ENCODE measurements at regions not wholly inside any gene's neighbourhood (a gene's known extent, or its start where the extent isn't known, plus 50 kb on each side); places are given as distances from the start of the nearest gene placed in this dataset.
A peak's percentile ranks its signal among the peaks of the same experiment; 100 is the strongest.
"Not testable (repeated sequence)": the region's sequence is repeated elsewhere in the genome, so short reads cannot be mapped to it uniquely, and the experiment has no call there.

DNA sequence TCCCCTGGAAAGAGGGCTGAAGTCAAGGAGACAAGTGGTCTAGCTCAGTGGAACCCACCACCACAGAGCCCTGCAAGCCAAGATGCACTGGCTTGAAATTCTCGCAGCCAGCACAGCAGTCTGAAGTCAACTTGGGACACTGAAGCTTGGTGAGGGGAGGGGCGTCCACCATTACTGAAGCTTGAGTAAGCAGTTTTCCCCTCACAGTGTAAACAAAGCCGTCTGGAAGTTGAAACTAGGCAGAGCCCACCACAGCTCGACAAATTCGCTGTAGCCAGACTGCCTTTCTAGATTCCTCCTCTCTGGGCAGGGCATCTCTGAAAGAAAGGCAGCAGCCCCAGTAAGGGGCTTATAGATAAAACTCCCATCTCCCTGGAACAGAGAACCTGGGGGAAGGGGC, 87.3 kb upstream of the KITLG start:
- DNase-seq: not testable (repeated sequence)

DNA sequence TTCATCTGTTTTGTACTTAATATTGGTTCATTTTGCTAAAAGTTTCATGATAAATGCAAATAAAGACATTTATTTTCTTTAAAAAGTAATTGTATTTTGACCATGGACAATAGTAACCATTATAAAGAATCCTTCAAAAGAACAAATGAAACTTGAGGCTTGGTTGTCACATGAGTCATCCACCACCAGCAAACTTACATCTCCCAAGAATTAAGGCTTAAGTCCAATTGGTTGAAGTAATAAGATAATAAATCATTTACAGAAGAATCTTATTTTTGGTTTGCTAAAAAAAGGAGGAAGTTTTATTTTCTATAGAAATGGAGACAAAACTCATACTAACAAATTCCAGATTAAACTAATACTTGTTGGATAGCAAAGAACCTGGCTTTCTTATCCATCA, 84.8 kb upstream of the KITLG start:
- no peak for DNase-seq

- no peak for DNase-seq
Measured at GRCh38 chr12:88662961-88663360, 82.7 kb upstream of the KITLG start.

GRCh38 chr12:88662093-88662492, 81.8 kb upstream of the KITLG start:
- DNase-seq: no peak

GRCh38 chr12:88658009-88658408, 77.7 kb upstream of the KITLG start:
- no peak for DNase-seq

DNA sequence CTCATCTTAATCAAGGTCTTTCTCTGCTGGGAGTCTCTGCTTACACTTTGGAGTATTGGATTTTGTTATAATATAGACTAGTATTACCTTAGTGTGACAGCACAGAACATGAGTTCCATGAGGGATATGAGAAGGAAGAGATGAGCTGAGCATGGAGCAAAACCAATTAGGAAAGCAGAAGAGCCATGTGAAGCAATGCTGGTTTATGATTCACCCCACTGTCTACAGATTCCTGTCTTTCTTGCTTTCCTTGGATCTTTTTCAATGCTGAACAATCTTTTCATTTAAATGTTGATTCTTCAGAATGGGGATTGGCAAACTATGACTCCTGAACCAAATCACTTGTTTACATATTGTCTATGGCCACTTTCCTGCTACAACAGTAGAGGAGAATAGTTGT, 70.4 kb upstream of the KITLG start:
- DNase-seq: no peak

- DNase-seq: no peak
Measured at GRCh38 chr12:88648625-88649024, 68.4 kb upstream of the KITLG start.

GRCh38 chr12:88646824-88647223, 66.6 kb upstream of the KITLG start:
- DNase-seq: no peak

DNA sequence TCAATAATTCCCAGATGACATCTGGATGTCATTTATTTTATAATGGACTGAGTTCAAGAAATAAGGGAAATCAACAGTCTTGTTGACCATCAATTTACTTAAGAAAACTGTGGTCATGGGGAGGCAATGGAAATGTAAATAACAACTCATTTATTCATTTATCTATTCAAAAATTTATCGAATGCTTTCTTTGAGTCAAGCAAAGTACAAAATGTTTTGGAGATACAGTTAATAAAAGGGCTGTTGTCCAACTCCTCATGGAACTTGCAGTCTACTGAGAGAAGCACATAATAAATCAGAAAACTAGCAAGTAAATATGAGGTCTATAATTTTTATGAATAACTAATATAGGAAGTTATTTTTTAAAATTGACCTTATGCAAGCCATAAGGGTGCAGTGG, 65.5 kb upstream of the KITLG start:
- no peak for DNase-seq

DNA sequence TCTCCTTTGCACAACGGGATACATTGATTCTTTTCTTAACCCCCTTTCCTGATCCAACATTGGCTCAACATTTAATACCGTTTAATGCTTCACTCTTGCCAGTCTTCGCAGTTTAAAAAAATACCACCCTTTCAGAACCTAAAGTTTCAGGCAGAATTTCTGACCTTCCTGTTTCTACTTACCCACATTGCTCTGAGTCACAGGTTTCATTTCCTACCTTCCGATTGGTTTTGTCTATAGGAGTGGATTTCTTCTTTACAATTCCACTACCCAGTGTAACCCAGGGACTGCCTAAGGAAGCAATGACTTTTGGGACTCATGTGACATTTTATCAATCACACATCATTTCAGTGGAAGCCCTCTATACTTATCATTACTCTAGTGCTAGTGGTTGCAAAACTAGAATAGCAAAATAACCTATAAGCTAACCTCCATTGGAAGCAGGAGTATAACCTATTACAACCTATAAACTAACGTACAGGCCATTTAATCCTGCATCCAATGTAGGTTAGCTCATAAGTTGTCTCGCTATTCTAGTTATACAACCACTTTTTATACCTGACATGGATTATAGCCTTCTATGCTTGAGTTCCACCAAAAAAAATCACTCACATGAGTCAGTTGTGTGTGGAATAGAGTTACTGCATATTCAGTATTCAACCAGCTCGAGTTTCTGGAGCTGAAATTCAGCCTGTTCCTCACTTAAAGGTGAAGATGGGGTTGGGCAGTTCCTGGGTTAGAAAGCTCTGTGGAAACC, 64.9 kb upstream of the KITLG start:
- no peak for DNase-seq

DNA sequence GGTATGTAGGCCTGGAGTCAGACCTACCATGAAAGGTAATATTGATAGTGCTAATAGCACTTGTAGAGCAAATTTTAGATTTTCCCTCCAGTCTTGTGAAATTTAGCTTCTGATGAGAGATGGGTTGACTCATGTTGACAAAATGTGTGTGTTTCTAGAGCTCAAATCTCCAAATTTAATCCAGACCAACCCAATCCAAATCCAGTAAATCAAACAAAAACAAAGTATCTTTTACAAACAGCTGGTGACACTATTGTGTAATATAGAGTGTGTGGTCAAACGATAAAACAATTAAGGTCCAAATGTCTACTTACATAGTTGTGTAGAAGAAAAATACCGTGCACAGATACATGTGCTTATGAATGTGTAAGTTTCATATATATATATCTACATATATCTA, 63.4 kb upstream of the KITLG start:
- DNase-seq: no peak

DNA sequence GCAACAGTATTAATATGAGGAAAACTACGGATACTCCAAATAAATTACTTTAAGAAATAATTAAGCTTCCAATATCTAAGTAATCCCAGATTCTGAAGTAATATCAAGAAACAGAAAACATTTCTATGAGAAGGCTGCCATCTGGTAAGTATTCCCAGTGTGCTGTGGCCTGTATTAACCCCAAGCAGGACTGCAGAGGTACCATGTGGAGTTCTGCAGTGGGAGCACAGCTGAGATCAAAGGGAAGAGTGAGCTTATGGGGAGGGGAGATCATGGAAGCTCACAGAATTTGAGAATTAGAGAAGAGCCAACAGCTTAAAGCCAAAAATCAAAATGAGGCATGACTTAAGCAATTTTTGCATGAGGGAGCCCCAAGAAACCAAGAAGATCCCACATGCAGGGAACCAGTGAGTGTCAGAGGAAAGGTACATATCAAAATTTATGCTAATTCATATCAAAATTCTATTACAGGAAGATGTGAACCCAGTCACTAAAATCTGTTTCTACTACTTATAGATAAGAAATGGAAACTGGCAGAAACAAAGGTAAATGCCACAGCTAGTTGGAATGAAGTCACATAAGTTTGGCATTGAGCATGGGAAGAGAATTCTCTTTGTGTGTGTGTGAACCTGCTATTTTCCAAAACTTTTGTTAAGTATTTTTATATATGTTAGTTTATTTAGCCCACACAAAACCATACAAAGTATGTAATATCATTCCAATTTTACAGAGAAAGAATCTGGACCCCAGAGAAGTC, 62.6 kb upstream of the KITLG start:
- no peak for DNase-seq

DNA sequence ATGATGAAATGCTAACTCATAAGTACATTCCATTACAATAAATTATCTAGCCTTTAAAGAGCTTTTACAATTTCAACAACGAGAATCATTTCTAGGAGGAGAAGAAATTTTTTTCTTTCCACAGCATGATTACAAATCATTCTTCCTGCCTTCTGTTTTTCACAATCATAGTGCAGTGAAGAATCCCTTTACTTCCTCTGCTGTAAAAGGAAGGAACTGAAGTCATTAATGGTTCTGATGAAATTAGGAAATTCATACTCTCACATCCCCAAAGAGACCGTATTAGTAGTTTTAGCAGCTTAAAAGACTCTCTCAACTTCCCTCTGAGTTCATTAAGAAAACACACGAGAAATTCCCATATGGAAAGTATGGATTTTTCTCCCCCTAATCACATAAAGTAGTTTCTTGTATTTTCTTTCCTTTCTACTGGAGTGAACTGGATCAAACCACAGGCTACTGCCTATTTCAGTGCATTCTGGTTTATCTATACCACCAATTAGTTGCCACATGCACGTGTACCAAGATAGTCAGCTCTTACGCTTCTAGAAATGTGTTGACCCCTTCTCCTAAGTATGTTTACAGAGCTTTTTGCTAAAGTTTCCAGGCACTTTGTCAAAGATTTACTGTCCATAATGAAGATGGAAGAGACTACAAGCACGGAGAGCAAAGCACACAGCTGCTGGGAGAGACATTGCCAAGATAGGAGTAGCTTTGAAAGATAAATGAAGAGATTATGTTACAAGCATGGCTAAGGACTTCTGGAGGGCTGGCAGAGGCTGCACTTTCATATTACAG, 58.9 kb upstream of the KITLG start:
- peak; percentile 64 for DNase-seq

DNA sequence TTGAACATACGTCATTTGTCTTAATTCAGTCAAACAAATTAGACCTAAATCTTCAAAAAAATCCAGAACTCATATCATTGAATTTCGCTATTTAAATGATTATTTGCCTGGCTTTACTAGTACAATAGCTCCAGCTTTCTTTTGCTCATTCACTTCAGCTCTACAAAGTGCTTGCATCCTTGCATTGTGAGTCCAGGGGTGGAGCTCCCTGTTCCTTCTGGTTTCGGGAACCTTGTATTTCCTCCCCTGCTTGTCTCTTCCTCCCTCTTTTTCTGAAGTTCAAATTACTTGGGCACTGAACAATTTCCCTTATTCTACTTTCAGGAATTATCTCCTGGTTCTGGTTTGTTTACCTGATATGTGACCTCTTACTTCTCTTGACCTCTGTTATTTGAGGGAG, 58.1 kb upstream of the KITLG start:
- no peak for DNase-seq

DNA sequence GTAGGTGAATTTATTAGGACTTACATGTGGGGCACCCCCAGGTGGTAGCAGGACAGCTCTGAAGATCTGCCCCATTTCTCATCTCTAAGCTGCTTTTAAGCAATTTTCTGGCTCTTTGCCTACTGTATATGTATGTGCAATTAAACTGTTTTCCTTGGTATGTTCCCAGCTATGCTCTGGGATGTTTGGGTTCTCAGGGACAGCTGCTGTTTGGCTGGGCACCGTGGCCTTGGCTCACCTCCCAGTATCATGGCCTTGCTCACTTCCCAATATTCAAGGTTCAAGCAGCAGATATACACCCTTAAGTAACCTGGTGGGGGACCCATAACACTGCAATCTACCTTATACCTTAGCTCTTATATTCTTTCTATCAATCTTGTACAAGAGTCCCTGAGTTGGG, 53.7 kb upstream of the KITLG start:
- no peak for DNase-seq

GRCh38 chr12:88633312-88633711, 53.0 kb upstream of the KITLG start:
- no peak for DNase-seq

- no peak for DNase-seq
Measured at GRCh38 chr12:88630561-88630960, 50.3 kb upstream of the KITLG start.

Measured in NCI-H187 treated with DMSO at 0.1 percent for 48 hours (cell line).